Testis (tissue), 2 donors: ENCODE measurements at regions not wholly inside any gene's neighbourhood (a gene's known extent, or its start where the extent isn't known, plus 50 kb on each side); places are given as distances from the start of the nearest gene placed in this dataset.

Source experiments
- DNase-seq: peaks from one replicate; pipeline ENCODE4 v3.0.0-alpha.2; 2019
- H3K27ac ChIP-seq, 2 donors: fragments of 200-600 bp; sonication (generic); one replicate each; pipeline ENCODE4 v1.5.1; 2019
- H3K27me3 ChIP-seq: fragments of 200-600 bp; sonication (generic); one replicate; pipeline ENCODE4 v1.5.1; 2019
- H3K36me3 ChIP-seq: fragments of 200-600 bp; sonication (generic); one replicate; pipeline ENCODE4 v1.5.1; 2017; ENCODE audit warnings: low read depth; ENCODE audit errors: missing control alignments
- H3K4me1 ChIP-seq: fragments of 200-600 bp; sonication (generic); one replicate; pipeline ENCODE4 v1.5.1; 2019
- H3K4me3 ChIP-seq, 2 donors: fragments of 200-600 bp; sonication (generic); one replicate each; pipeline ENCODE4 v1.5.1; 2017 to 2019
- H3K9me3 ChIP-seq: fragments of 200-600 bp; sonication (generic); one replicate; pipeline ENCODE4 v1.5.1; 2017
- CTCF ChIP-seq, 3 experiments: fragments of 450-650 bp in 2 of 3; fragments of 200-600 bp in 1 of 3; sonication (generic) in 1 of 3; IDR thresholded peaks; one replicate each; pipeline ENCODE4 v1.5.1; 2016 to 2019; ENCODE audit warnings: antibody characterized with exemption in 3 of 3, mild to moderate bottlenecking in 2 of 3, moderate library complexity in 1 of 3
- POLR2A ChIP-seq: fragments of 450-650 bp; IDR thresholded peaks from one replicate; pipeline ENCODE4 v1.6.1; 2017; ENCODE audit warnings: antibody characterized with exemption, mild to moderate bottlenecking, moderate library complexity
- WGBS, 2 donors: methylation state at CpG; one replicate each; pipeline ENCODE4 v1.1.5; 2018; 5-methylcytosine and 5-hydroxymethylcytosine counted together
- intact Hi-C: fragments of 100-400 bp; cut with DNase I; formaldehyde crosslinking; loops from one replicate; pipeline ENCODE4 v1.15.1; 2023; ENCODE audit warnings: low total_unique reads

GRCh38 chr11:119918347-119918746 lies 189.3 kb upstream of the NECTIN1 start:
- DNase-seq: no peak
- Histone ChIP-seq H3K27ac (no peak overlapping the region), H3K4me3 (no peak overlapping the region), H3K36me3 (no peaks in the 10 kb centered on the region), H3K27me3 (no peaks in the 10 kb centered on the region), H3K9me3 (no peaks in the 10 kb centered on the region), H3K4me1 (no peaks in the 10 kb centered on the region)
- 52 to 61% methylated on average over 6 of the region's 6 CpGs for WGBS, 2 donors
- TF ChIP-seq POLR2A (no peak), CTCF (IDR thresholded peaks at IDR 0.05) (no peak)
- intact Hi-C loops: no loop called here

- WGBS, 2 donors: 72 to 86% methylated on average over 2 of the region's 2 CpGs
- no peak for DNase-seq
- H3K27ac ChIP-seq: no peak overlapping the region
- no peak overlapping the region for H3K4me3 ChIP-seq
- intact Hi-C loops: no loop called here
- no peaks in the 10 kb centered on the region for H3K4me1 ChIP-seq
- no peak for TF ChIP-seq POLR2A
- TF ChIP-seq CTCF (IDR thresholded peaks at IDR 0.05): no peak
- no peaks in the 10 kb centered on the region for H3K9me3 ChIP-seq
- no peaks in the 10 kb centered on the region for H3K27me3 ChIP-seq
- H3K36me3 ChIP-seq: no peaks in the 10 kb centered on the region
These were observed 187.6 kb upstream of the NECTIN1 start for GRCh38 chr11:119916568-119916967.

GRCh38 chr11:119912229-119912628 lies 183.2 kb upstream of the NECTIN1 start:
- Histone ChIP-seq H3K9me3 (no peaks in the 10 kb centered on the region), H3K4me3 (no peak overlapping the region), H3K27ac (no peak overlapping the region), H3K4me1 (no peaks in the 10 kb centered on the region), H3K27me3 (no peaks in the 10 kb centered on the region), H3K36me3 (no peaks in the 10 kb centered on the region)
- no peak for TF ChIP-seq POLR2A
- TF ChIP-seq CTCF (IDR thresholded peaks at IDR 0.05): no peak
- intact Hi-C loops: no loop called here
- DNase-seq: no peak
- WGBS, 2 donors: 66 to 74% methylated on average over 6 of the region's 6 CpGs

GRCh38 chr11:119910650-119911049 lies 181.7 kb upstream of the NECTIN1 start:
- intact Hi-C loops: no loop called here
- 70 to 87% methylated on average over 2 of the region's 2 CpGs for WGBS, 2 donors
- no peaks in the 10 kb centered on the region for H3K9me3 ChIP-seq
- no peak overlapping the region for H3K4me3 ChIP-seq
- no peaks in the 10 kb centered on the region for H3K36me3 ChIP-seq
- no peaks in the 10 kb centered on the region for H3K4me1 ChIP-seq
- no peak overlapping the region for H3K27ac ChIP-seq
- no peak for DNase-seq
- no peaks in the 10 kb centered on the region for H3K27me3 ChIP-seq
- no peak for TF ChIP-seq POLR2A
- TF ChIP-seq CTCF (IDR thresholded peaks at IDR 0.05): no peak

- Histone ChIP-seq H3K36me3 (no peaks in the 10 kb centered on the region), H3K9me3 (no peaks in the 10 kb centered on the region), H3K27me3 (no peaks in the 10 kb centered on the region), H3K4me1 (no peaks in the 10 kb centered on the region), H3K27ac (no peak overlapping the region), H3K4me3 (no peak overlapping the region)
- 72 to 76% methylated on average over 4 of the region's 4 CpGs for WGBS, 2 donors
- intact Hi-C loops: no loop called here
- no peak for DNase-seq
- TF ChIP-seq CTCF (IDR thresholded peaks at IDR 0.05): no peak
- TF ChIP-seq POLR2A: no peak
These were observed 181.1 kb upstream of the NECTIN1 start for GRCh38 chr11:119910051-119910450.
